ENCODE measurements at regions not wholly inside any gene's neighbourhood (a gene's known extent, or its start where the extent isn't known, plus 50 kb on each side); places are given as distances from the start of the nearest gene placed in this dataset.

GRCh38 chr7:67599331-67600062, 602.9 kb downstream of the TYW1 start:
- POLR2A ChIA-PET (ENCODE audit: low non-redundant PET), result no interaction called here
- CTCF ChIA-PET, result no interaction called here
- H3K9me3 ChIP-seq (ENCODE audit: low read depth, low read length, poor library complexity, severe bottlenecking), result no peaks in the 10 kb centered on the region
- BruUV-seq (replicated peaks), result no TSS peak
- H3K27ac ChIP-seq (ENCODE audit: low read depth, low read length, poor library complexity, severe bottlenecking), result no peak overlapping the region
- DNase-seq (ENCODE audit: low spot score), result no peak
- TF ChIP-seq EZH2 (IDR thresholded peaks at IDR 0.05; ENCODE audit: borderline replicate concordance, low read depth, low read length, poor library complexity, severe bottlenecking), result no peak
- no peak for TF ChIP-seq CTCF (conservative IDR thresholded peaks at IDR 0.05; ENCODE audit: low read depth, low read length)
- no peak overlapping the region for H3K4me3 ChIP-seq (ENCODE audit: low read depth, low read length, poor library complexity, severe bottlenecking)
- no peaks in the 10 kb centered on the region for H3K4me1 ChIP-seq (ENCODE audit: insufficient read depth, low read length, poor library complexity, severe bottlenecking)
- no peaks in the 10 kb centered on the region for H3K36me3 ChIP-seq (ENCODE audit: insufficient read depth, low read length, poor library complexity, severe bottlenecking)
- H3K27me3 ChIP-seq (replicated peaks; ENCODE audit: insufficient read depth, low read depth, low read length, poor library complexity), result no peaks in the 10 kb centered on the region
- intact Hi-C loops (cut with micrococcal nuclease; ENCODE audit: unreplicated experiment), result no loop called here

GRCh38 chr7:67602246-67602887, 605.7 kb downstream of the TYW1 start:
- Histone ChIP-seq H3K4me3 (ENCODE audit: low read depth, low read length, poor library complexity, severe bottlenecking) (no peak overlapping the region), H3K9me3 (ENCODE audit: low read depth, low read length, poor library complexity, severe bottlenecking) (peaks cover 8% of the 10 kb centered on the region), H3K27me3 (replicated peaks; ENCODE audit: insufficient read depth, low read depth, low read length, poor library complexity) (no peaks in the 10 kb centered on the region), H3K4me1 (ENCODE audit: insufficient read depth, low read length, poor library complexity, severe bottlenecking) (no peaks in the 10 kb centered on the region), H3K27ac (ENCODE audit: low read depth, low read length, poor library complexity, severe bottlenecking) (no peak overlapping the region), H3K36me3 (ENCODE audit: insufficient read depth, low read length, poor library complexity, severe bottlenecking) (no peaks in the 10 kb centered on the region)
- no peak for TF ChIP-seq EZH2 (IDR thresholded peaks at IDR 0.05; ENCODE audit: borderline replicate concordance, low read depth, low read length, poor library complexity, severe bottlenecking)
- TF ChIP-seq CTCF (conservative IDR thresholded peaks at IDR 0.05; ENCODE audit: low read depth, low read length), result no peak
- ChIA-PET POLR2A (ENCODE audit: low non-redundant PET) (no interaction called here), CTCF (no interaction called here)
- intact Hi-C loops (cut with micrococcal nuclease; ENCODE audit: unreplicated experiment), result no loop called here
- no TSS peak for BruUV-seq (replicated peaks)
- DNase-seq (ENCODE audit: low spot score), result no peak

- intact Hi-C loops (cut with micrococcal nuclease; ENCODE audit: unreplicated experiment), result no loop called here
- Histone ChIP-seq H3K9me3 (ENCODE audit: low read depth, low read length, poor library complexity, severe bottlenecking) (peaks cover 8% of the 10 kb centered on the region), H3K36me3 (ENCODE audit: insufficient read depth, low read length, poor library complexity, severe bottlenecking) (no peaks in the 10 kb centered on the region), H3K4me1 (ENCODE audit: insufficient read depth, low read length, poor library complexity, severe bottlenecking) (no peaks in the 10 kb centered on the region), H3K4me3 (ENCODE audit: low read depth, low read length, poor library complexity, severe bottlenecking) (no peak overlapping the region), H3K27ac (ENCODE audit: low read depth, low read length, poor library complexity, severe bottlenecking) (no peak overlapping the region), H3K27me3 (replicated peaks; ENCODE audit: insufficient read depth, low read depth, low read length, poor library complexity) (no peaks in the 10 kb centered on the region)
- no peak for DNase-seq (ENCODE audit: low spot score)
- POLR2A ChIA-PET (ENCODE audit: low non-redundant PET), result no interaction called here
- CTCF ChIA-PET, result no interaction called here
- TF ChIP-seq EZH2 (IDR thresholded peaks at IDR 0.05; ENCODE audit: borderline replicate concordance, low read depth, low read length, poor library complexity, severe bottlenecking), result no peak
- TF ChIP-seq CTCF (conservative IDR thresholded peaks at IDR 0.05; ENCODE audit: low read depth, low read length), result no peak
- no TSS peak for BruUV-seq (replicated peaks)
These were observed 608.1 kb downstream of the TYW1 start for GRCh38 chr7:67604461-67605386.

Measured in A673 (cell line).